ENCODE measurements at regions not wholly inside any gene's neighbourhood (a gene's known extent, or its start where the extent isn't known, plus 50 kb on each side); places are given as distances from the start of the nearest gene placed in this dataset.

GRCh38 chr9:82206946-82207345, 218.4 kb downstream of the SPATA31D1 start:
- FAIRE-seq: no peak
- TF ChIP-seq CTCF (IDR thresholded peaks at IDR 0.05; ENCODE audit: insufficient read depth, missing control alignments): no peak

DNA sequence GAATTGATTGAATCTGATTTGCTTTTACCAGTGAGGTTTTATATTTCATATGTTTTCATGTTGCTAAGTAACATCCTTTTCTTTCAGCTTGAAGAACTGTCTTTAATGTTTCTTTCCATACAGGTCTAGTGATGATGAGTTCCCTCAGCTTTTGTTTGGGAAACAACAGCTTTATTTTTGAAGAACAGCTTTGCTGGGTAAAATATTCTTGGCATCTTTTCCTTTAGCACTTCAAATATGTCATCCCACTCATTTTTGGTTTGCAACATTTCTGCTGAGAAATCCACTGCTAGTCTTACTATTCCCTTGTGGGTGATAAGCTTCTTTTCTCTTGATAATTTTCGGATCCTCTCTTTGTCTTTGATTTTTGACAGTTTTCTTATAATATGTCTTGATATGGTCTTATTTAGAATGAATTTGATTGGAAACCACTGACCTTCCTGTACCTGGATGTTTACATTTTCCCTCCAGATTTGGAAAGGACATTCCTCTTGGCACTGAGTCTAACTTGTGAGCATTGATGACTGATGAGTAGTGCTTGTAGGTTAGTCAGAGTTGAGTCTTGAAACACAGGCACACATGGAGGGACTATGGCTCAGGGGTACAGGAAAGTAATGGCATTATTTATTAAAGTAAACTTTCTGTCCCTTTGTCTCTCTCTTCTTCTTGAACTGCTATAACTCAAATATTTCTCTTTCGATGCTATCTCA, 220.3 kb downstream of the SPATA31D1 start:
- DNase-seq (ENCODE audit: insufficient read length, low spot score): no peak
- FAIRE-seq: no peak
- TF ChIP-seq CTCF (IDR thresholded peaks at IDR 0.05; ENCODE audit: insufficient read depth, missing control alignments): no peak

More at GRCh38 chr9:82206946-82207345, 218.4 kb downstream of the SPATA31D1 start:
- no peak for DNase-seq (ENCODE audit: insufficient read length, low spot score)

GRCh38 chr9:82209797-82210470, 221.4 kb downstream of the SPATA31D1 start:
- FAIRE-seq (no peak), DNase-seq (ENCODE audit: insufficient read length, low spot score) (no peak)
- no peak for TF ChIP-seq CTCF (IDR thresholded peaks at IDR 0.05; ENCODE audit: insufficient read depth, missing control alignments)

- FAIRE-seq (no peak), DNase-seq (ENCODE audit: insufficient read length, low spot score) (no peak)
- no peak for TF ChIP-seq CTCF (IDR thresholded peaks at IDR 0.05; ENCODE audit: insufficient read depth, missing control alignments)
Measured at GRCh38 chr9:82212885-82213284, 224.3 kb downstream of the SPATA31D1 start.

- FAIRE-seq: no peak
- DNase-seq (ENCODE audit: insufficient read length, low spot score): no peak
- TF ChIP-seq CTCF (IDR thresholded peaks at IDR 0.05; ENCODE audit: insufficient read depth, missing control alignments): no peak
Measured at GRCh38 chr9:82216435-82216834, 227.9 kb downstream of the SPATA31D1 start.

DNA sequence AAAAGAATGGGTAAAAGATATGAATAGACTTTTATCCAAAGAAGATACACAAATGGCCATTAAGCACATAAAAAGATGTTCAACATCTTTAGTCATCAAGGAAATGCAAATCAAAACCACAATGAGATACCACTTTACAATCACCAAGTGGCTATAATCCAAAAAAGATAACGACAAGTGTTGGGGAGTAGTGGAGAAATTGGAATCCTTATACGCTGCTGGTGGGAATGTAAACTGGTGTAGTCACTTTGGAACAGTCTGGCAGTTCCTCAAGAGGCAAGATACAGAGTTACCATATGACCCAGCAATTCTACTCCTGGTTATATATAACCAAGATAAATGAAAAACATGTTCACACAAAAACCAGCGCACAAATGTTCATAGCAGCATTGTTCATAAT, 234.9 kb downstream of the SPATA31D1 start:
- no peak for TF ChIP-seq CTCF (IDR thresholded peaks at IDR 0.05; ENCODE audit: insufficient read depth, missing control alignments)
- FAIRE-seq: no peak
- DNase-seq (ENCODE audit: insufficient read length, low spot score): no peak

GRCh38 chr9:82231411-82231810, 242.8 kb downstream of the SPATA31D1 start:
- no peak for FAIRE-seq
- no peak for TF ChIP-seq CTCF (IDR thresholded peaks at IDR 0.05; ENCODE audit: insufficient read depth, missing control alignments)
- no peak for DNase-seq (ENCODE audit: insufficient read length, low spot score)

All from D721Med (cell line).